Neural progenitor cell (in vitro differentiated cells): ENCODE measurements at regions not wholly inside any gene's neighbourhood (a gene's known extent, or its start where the extent isn't known, plus 50 kb on each side); places are given as distances from the start of the nearest gene placed in this dataset.

ENCODE experiments used
- EZH2 ChIP-seq: fragments of 200-600 bp; sonication (generic); IDR thresholded peaks from 2 replicates; pipeline ENCODE4 v1.6.1; 2017; ENCODE audit warnings: antibody characterized with exemption, mild to moderate bottlenecking, moderate library complexity
- EZH2phosphoT487 ChIP-seq: fragments of 200-600 bp; sonication (generic); IDR thresholded peaks from 2 replicates; pipeline ENCODE4 v1.6.1; 2017; ENCODE audit warnings: antibody characterized with exemption
- TF ChIP-seq, protein P1 (sequence below): fragments of 200-600 bp; sonication (generic); IDR thresholded peaks from 2 replicates; pipeline ENCODE4 v1.5.1; 2017; ENCODE audit warnings: antibody characterized with exemption, mild to moderate bottlenecking

DNA sequence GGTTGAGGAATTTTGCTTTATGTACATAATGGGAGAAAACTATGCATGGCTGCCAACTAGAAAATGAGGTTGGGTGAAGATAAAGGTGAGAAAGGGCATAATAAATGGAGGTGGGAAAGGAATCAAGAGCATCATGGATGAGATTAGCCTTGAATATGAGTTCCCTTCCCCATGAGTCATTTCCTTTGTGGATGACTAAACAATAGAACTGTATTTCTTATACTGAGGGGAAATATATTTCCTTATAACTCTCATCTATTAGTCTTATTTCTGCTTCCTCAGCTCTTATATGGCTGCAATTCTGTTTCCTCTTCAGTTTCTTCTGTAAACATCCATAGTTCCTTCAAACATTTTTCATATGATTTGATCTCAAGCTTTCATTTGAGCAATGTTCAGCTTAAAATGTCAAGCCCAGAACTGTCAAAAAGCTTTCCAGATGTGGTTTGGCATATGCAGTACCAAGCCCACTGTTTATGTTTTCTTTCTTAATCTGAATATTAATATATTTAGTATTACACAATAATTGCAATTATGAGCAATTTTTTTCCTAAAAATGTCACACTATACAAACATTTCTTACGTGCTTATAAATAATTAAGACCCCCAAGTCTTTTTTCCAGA, 100.7 kb upstream of the GRPR start:
- TF ChIP-seq EZH2 (no peak), EZH2phosphoT487 (no peak)
- TF ChIP-seq, protein P1, sequence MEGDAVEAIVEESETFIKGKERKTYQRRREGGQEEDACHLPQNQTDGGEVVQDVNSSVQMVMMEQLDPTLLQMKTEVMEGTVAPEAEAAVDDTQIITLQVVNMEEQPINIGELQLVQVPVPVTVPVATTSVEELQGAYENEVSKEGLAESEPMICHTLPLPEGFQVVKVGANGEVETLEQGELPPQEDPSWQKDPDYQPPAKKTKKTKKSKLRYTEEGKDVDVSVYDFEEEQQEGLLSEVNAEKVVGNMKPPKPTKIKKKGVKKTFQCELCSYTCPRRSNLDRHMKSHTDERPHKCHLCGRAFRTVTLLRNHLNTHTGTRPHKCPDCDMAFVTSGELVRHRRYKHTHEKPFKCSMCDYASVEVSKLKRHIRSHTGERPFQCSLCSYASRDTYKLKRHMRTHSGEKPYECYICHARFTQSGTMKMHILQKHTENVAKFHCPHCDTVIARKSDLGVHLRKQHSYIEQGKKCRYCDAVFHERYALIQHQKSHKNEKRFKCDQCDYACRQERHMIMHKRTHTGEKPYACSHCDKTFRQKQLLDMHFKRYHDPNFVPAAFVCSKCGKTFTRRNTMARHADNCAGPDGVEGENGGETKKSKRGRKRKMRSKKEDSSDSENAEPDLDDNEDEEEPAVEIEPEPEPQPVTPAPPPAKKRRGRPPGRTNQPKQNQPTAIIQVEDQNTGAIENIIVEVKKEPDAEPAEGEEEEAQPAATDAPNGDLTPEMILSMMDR: no peak
